ENCODE measurements at regions not wholly inside any gene's neighbourhood (a gene's known extent, or its start where the extent isn't known, plus 50 kb on each side); places are given as distances from the start of the nearest gene placed in this dataset.
A peak's percentile ranks its signal among the peaks of the same experiment; 100 is the strongest.

DNA sequence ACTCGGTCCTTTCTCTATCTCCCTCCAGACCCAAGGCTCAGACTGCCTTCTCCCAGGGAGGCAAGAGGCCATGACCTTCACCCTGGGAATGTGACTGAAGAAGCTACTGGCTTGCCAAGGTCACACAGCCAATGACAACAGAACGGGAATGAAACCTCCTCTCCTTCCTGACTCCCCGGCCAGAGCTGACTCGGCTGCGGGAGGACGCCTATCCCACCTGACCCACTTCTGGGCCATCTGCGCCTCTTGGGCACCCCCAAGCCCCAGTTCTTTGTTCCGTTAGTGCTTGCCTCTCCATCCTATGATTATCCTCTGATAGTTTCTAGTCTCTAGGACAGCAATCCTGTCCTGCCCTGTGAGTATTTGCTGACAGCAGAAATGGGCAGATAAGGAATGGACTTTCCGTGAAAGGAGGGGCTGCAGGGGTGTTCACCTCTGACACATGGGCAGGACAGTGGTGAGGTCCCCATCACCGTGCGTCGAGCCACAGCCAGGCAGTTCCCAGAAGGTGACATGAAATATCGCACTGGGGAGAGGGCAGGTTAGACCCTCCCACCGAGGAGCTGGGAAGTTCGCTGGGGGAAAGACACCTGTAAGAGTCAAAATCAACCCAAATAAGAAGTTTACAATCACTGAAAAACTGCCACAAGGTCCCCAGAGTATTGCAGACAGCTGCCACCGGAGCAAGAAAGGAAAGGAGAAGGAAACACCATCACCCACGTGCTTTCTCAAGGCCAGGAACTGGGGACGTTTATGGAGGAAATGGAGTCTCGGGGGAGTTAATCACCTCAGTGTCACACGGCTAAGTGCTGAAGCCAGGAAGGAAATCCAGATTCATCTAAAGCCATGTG lies 63.0 kb downstream of the INSIG1 start:
- no peaks in the 10 kb centered on the region for H3K79me2 ChIP-seq (ENCODE audit: control insufficient read depth, insufficient read depth, low read length)
- in situ Hi-C loops (cut with MboI) = no loop called here
- under 1% methylated on average over 20 of the region's 20 CpGs for WGBS (ENCODE audit: insufficient coverage, low coverage, missing lambda C conversion rate)
- H3K36me3 ChIP-seq (ENCODE audit: control insufficient read depth, insufficient read depth, low read length) = no peaks in the 10 kb centered on the region
- POLR2A ChIA-PET = no interaction called here
- no peak overlapping the region for H3K9ac ChIP-seq (ENCODE audit: insufficient read depth in 1 of 2, low read depth in 2 of 2, low read length in 2 of 2)
- no peak for ATAC-seq
- H4K20me1 ChIP-seq (replicated peaks; ENCODE audit: control insufficient read depth, insufficient read depth, low read length) = peaks cover 20% of the 10 kb centered on the region; the same call in 1 of the 2 replicates
- FAIRE-seq = peak; percentile 40
- H3K4me2 ChIP-seq (ENCODE audit: insufficient read depth, low read length) = no peak overlapping the region
- H3K9me1 ChIP-seq (ENCODE audit: control insufficient read depth, insufficient read depth, low read length) = no peaks in the 10 kb centered on the region
- intact Hi-C loops (cut with micrococcal nuclease) = no loop called here
- peaks cover 68 to 95% of the 10 kb centered on the region in 2 experiments for H3K27me3 ChIP-seq (ENCODE audit: control insufficient read depth in 2 of 2, insufficient read depth in 2 of 2, low read length in 2 of 2)
- DNase-seq (ENCODE audit: extremely low read depth in 1 of 4, low spot score in 3 of 4) = no peak
- no peaks in the 10 kb centered on the region; a peak in 1 of 5 replicates for H3K4me1 ChIP-seq (replicated peaks in 1 of 2; ENCODE audit: control insufficient read depth in 2 of 2, insufficient read depth in 2 of 2, low read length in 2 of 2)
- BruUV-seq (replicated peaks) = no TSS peak
- CTCF ChIA-PET (ENCODE audit: low intra/inter-chr PET ratio) = no interaction called here
- H3K27ac ChIP-seq (ENCODE audit: extremely low read depth, low read depth, low read length) = no peak overlapping the region
- no peaks in the 10 kb centered on the region for H3K9me3 ChIP-seq (replicated peaks; ENCODE audit: control insufficient read depth, insufficient read depth, low read depth, low read length)
- no peak overlapping the region for H2AFZ ChIP-seq (ENCODE audit: low read depth, low read length)
- H3K4me3 ChIP-seq = no peak overlapping the region
- TF ChIP-seq, protein P1, sequence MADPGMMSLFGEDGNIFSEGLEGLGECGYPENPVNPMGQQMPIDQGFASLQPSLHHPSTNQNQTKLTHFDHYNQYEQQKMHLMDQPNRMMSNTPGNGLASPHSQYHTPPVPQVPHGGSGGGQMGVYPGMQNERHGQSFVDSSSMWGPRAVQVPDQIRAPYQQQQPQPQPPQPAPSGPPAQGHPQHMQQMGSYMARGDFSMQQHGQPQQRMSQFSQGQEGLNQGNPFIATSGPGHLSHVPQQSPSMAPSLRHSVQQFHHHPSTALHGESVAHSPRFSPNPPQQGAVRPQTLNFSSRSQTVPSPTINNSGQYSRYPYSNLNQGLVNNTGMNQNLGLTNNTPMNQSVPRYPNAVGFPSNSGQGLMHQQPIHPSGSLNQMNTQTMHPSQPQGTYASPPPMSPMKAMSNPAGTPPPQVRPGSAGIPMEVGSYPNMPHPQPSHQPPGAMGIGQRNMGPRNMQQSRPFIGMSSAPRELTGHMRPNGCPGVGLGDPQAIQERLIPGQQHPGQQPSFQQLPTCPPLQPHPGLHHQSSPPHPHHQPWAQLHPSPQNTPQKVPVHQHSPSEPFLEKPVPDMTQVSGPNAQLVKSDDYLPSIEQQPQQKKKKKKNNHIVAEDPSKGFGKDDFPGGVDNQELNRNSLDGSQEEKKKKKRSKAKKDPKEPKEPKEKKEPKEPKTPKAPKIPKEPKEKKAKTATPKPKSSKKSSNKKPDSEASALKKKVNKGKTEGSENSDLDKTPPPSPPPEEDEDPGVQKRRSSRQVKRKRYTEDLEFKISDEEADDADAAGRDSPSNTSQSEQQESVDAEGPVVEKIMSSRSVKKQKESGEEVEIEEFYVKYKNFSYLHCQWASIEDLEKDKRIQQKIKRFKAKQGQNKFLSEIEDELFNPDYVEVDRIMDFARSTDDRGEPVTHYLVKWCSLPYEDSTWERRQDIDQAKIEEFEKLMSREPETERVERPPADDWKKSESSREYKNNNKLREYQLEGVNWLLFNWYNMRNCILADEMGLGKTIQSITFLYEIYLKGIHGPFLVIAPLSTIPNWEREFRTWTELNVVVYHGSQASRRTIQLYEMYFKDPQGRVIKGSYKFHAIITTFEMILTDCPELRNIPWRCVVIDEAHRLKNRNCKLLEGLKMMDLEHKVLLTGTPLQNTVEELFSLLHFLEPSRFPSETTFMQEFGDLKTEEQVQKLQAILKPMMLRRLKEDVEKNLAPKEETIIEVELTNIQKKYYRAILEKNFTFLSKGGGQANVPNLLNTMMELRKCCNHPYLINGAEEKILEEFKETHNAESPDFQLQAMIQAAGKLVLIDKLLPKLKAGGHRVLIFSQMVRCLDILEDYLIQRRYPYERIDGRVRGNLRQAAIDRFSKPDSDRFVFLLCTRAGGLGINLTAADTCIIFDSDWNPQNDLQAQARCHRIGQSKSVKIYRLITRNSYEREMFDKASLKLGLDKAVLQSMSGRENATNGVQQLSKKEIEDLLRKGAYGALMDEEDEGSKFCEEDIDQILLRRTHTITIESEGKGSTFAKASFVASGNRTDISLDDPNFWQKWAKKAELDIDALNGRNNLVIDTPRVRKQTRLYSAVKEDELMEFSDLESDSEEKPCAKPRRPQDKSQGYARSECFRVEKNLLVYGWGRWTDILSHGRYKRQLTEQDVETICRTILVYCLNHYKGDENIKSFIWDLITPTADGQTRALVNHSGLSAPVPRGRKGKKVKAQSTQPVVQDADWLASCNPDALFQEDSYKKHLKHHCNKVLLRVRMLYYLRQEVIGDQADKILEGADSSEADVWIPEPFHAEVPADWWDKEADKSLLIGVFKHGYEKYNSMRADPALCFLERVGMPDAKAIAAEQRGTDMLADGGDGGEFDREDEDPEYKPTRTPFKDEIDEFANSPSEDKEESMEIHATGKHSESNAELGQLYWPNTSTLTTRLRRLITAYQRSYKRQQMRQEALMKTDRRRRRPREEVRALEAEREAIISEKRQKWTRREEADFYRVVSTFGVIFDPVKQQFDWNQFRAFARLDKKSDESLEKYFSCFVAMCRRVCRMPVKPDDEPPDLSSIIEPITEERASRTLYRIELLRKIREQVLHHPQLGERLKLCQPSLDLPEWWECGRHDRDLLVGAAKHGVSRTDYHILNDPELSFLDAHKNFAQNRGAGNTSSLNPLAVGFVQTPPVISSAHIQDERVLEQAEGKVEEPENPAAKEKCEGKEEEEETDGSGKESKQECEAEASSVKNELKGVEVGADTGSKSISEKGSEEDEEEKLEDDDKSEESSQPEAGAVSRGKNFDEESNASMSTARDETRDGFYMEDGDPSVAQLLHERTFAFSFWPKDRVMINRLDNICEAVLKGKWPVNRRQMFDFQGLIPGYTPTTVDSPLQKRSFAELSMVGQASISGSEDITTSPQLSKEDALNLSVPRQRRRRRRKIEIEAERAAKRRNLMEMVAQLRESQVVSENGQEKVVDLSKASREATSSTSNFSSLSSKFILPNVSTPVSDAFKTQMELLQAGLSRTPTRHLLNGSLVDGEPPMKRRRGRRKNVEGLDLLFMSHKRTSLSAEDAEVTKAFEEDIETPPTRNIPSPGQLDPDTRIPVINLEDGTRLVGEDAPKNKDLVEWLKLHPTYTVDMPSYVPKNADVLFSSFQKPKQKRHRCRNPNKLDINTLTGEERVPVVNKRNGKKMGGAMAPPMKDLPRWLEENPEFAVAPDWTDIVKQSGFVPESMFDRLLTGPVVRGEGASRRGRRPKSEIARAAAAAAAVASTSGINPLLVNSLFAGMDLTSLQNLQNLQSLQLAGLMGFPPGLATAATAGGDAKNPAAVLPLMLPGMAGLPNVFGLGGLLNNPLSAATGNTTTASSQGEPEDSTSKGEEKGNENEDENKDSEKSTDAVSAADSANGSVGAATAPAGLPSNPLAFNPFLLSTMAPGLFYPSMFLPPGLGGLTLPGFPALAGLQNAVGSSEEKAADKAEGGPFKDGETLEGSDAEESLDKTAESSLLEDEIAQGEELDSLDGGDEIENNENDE (IDR thresholded peaks at IDR 0.05; ENCODE audit: low read depth, low read length) = no peak
- TF ChIP-seq, protein P2, sequence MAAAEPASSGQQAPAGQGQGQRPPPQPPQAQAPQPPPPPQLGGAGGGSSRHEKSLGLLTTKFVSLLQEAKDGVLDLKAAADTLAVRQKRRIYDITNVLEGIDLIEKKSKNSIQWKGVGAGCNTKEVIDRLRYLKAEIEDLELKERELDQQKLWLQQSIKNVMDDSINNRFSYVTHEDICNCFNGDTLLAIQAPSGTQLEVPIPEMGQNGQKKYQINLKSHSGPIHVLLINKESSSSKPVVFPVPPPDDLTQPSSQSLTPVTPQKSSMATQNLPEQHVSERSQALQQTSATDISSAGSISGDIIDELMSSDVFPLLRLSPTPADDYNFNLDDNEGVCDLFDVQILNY (CRISPR knock-in tag; IDR thresholded peaks at IDR 0.05) = no peak
- TF ChIP-seq SMARCA4 (IDR thresholded peaks at IDR 0.05) (no peak), TCF3 (CRISPR knock-in tag; IDR thresholded peaks at IDR 0.05) (no peak)
- TF ChIP-seq, protein P3, sequence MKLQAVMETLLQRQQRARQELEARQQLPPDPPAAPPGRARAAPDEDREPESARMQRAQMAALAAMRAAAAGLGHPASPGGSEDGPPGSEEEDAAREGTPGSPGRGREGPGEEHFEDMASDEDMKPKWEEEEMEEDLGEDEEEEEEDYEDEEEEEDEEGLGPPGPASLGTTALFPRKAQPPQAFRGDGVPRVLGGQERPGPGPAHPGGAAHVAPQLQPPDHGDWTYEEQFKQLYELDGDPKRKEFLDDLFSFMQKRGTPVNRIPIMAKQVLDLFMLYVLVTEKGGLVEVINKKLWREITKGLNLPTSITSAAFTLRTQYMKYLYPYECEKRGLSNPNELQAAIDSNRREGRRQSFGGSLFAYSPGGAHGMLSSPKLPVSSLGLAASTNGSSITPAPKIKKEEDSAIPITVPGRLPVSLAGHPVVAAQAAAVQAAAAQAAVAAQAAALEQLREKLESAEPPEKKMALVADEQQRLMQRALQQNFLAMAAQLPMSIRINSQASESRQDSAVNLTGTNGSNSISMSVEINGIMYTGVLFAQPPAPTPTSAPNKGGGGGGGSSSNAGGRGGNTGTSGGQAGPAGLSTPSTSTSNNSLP (IDR thresholded peaks at IDR 0.05; ENCODE audit: borderline replicate concordance, low read depth, low read length) = no peak
- TF ChIP-seq, protein P4, sequence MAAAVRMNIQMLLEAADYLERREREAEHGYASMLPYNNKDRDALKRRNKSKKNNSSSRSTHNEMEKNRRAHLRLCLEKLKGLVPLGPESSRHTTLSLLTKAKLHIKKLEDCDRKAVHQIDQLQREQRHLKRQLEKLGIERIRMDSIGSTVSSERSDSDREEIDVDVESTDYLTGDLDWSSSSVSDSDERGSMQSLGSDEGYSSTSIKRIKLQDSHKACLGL (CRISPR knock-in tag; IDR thresholded peaks at IDR 0.05; ENCODE audit: borderline replicate concordance, poor library complexity, severe bottlenecking) = no peak

Data from K562 (cell line).